ENCODE measurements at regions not wholly inside any gene's neighbourhood (a gene's known extent, or its start where the extent isn't known, plus 50 kb on each side); places are given as distances from the start of the nearest gene placed in this dataset.
"Not testable (repeated sequence)": the region's sequence is repeated elsewhere in the genome, so short reads cannot be mapped to it uniquely, and the experiment has no call there.

DNA sequence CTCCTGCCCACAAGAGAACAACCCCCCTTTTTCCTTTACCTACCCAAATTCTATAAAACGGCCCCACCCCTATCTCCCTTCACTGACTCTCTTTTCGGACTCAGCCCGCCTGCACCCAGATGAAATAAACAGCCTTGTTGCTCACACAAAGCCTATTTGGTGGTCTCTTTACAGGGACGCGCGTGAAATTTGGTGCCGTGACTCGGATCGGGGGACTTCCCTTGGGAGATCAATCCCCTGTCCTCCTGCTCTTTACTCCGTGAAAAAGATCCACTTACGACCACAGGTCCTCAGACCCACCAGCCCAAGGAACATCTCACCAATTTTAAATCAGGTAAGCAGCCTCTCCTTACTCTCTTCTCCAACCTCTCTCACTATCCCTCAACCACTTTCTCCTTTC is 209.8 kb downstream of the PCDH20 start:
- not testable (repeated sequence) for TF ChIP-seq ZFP3 (CRISPR knock-in tag; IDR thresholded peaks at IDR 0.05); RARB (CRISPR knock-in tag; IDR thresholded peaks at IDR 0.05); ARNTL (CRISPR knock-in tag; IDR thresholded peaks at IDR 0.05; ENCODE audit: borderline replicate concordance, low read depth); PATZ1 (CRISPR knock-in tag; IDR thresholded peaks at IDR 0.05; ENCODE audit: borderline replicate concordance); GLIS3 (CRISPR knock-in tag; IDR thresholded peaks at IDR 0.05); ZNF70 (CRISPR knock-in tag; IDR thresholded peaks at IDR 0.05); CREB5 (CRISPR knock-in tag; IDR thresholded peaks at IDR 0.05; ENCODE audit: low read depth); OSR1 (CRISPR knock-in tag; IDR thresholded peaks at IDR 0.05); ZFP30 (CRISPR knock-in tag; IDR thresholded peaks at IDR 0.05); SNAI2 (CRISPR knock-in tag; IDR thresholded peaks at IDR 0.05)
- TF ChIP-seq, protein P1, sequence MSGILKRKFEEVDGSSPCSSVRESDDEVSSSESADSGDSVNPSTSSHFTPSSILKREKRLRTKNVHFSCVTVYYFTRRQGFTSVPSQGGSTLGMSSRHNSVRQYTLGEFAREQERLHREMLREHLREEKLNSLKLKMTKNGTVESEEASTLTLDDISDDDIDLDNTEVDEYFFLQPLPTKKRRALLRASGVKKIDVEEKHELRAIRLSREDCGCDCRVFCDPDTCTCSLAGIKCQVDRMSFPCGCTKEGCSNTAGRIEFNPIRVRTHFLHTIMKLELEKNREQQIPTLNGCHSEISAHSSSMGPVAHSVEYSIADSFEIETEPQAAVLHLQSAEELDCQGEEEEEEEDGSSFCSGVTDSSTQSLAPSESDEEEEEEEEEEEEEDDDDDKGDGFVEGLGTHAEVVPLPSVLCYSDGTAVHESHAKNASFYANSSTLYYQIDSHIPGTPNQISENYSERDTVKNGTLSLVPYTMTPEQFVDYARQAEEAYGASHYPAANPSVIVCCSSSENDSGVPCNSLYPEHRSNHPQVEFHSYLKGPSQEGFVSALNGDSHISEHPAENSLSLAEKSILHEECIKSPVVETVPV (CRISPR knock-in tag; IDR thresholded peaks at IDR 0.05) = not testable (repeated sequence)
- TF ChIP-seq, protein P2, sequence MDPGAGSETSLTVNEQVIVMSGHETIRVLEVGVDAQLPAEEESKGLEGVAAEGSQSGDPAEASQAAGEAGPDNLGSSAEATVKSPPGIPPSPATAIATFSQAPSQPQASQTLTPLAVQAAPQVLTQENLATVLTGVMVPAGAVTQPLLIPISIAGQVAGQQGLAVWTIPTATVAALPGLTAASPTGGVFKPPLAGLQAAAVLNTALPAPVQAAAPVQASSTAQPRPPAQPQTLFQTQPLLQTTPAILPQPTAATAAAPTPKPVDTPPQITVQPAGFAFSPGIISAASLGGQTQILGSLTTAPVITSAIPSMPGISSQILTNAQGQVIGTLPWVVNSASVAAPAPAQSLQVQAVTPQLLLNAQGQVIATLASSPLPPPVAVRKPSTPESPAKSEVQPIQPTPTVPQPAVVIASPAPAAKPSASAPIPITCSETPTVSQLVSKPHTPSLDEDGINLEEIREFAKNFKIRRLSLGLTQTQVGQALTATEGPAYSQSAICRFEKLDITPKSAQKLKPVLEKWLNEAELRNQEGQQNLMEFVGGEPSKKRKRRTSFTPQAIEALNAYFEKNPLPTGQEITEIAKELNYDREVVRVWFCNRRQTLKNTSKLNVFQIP (CRISPR knock-in tag; IDR thresholded peaks at IDR 0.05; ENCODE audit: borderline replicate concordance, low read depth) = not testable (repeated sequence)

Data from SK-N-SH treated with all-trans-retinoic acid at 6 μM for 48 hours (cell line).